DMS53 treated with DMSO at 0.1 percent for 48 hours (cell line): ENCODE measurements at regions not wholly inside any gene's neighbourhood (a gene's known extent, or its start where the extent isn't known, plus 50 kb on each side); places are given as distances from the start of the nearest gene placed in this dataset.

Experiments used
- DNase-seq: peaks from one replicate; lab custom pipeline; 2025; ENCODE audit not compliant: unreplicated experiment; lab: John Stamatoyannopoulos, UW

GRCh38 chr18:78899241-78899640 lies 80.4 kb upstream of the SALL3 start:
- DNase-seq: no peak

DNA sequence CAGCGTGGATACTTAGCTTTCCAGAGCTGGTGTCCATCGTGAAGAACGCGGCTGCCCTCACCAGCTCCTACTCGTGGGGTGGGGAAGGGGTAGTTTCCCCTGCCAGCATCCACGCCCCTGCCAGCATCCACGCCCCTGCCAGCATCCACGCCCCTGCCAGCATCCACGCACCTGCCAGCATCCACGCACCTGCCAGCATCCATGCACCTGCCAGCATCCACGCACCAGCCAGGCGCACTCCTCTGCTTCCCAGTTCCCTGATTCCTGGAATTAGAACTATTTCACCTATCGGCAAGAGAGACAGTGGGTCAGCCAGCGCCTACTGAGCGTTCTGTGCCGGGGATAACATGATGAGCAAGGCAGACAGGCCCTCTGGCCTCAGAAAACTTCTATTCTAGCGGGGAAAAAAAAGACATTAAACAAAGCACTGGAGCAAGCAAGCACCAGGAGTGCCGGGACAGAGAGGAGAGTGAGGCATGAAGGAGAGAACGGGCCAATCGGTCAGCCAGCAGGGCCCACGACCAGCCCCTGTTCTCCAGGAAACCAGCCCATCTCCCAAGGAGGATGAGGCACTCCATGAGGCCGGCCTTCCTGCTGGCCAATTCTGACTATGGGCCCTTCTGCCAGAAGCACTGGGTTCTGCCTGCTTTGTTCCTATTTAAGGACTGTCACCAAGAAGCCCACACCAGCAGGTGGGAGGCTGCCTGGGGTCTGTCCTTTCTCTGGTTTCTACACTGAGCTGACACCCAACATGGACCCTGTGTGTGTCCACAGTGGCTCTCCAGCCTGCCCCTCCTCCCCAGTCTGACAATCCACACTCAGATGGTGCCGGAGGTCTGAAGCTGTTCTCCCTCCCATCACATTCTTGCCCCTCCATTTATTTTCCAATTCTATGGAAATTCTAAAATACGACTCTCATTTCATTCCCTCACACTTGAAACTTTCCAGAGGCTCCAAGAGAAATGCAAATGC lies 78.4 kb upstream of the SALL3 start:
- no peak for DNase-seq

- no peak for DNase-seq
Measured at GRCh38 chr18:78901923-78902794, 77.5 kb upstream of the SALL3 start.

DNA sequence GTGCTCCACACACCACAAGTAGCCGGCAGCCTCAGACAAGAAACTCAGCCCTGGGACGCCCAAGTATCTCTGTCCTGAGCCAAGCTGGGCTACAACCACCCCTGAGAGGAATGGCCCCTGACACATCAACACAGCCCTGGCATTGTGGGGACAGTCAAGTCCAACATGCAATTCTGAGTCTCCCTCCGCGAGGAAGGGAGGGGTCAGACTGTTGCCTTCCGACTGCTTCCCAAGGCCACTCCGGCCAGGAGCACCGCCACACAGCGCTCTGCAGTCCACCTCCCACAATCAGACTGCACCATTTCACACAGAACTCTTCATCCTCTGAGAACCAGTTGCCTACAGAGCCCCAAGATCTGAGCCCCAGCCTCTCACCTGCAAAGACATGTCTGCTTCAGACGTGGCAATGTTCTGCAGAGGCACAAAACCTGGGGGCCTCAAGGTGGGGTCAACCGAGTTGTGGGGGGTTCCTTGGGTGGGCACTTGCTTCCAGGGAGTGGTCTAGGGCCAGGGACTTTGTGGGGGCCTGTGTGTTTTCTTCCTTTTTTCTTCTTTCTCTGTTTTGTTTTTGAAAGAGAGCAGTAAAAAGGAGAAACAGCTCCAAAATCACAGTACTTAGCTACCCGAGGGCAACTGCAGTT lies 76.7 kb upstream of the SALL3 start:
- DNase-seq: no peak

GRCh38 chr18:78903436-78904178 lies 76.0 kb upstream of the SALL3 start:
- no peak for DNase-seq

DNA sequence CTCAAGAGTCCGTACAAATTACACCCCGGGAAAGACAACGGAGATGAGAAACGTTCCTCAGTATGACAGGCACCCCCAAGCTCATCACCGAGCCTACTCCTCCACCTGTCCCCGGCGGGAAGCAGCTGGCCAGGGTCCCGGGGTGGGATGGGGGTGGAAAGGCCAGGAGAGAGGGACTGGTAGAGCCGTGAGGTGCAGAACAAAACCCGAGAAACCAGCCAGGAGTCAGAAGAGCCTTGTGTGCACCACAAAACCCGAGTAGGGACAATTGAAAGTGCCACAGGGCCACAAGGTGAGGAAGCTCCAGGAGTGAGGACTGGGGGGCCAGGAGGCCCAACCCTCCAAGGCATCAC lies 75.5 kb upstream of the SALL3 start:
- no peak for DNase-seq

GRCh38 chr18:78905334-78905733 lies 74.3 kb upstream of the SALL3 start:
- no peak for DNase-seq

GRCh38 chr18:78906066-78906465 lies 73.6 kb upstream of the SALL3 start:
- DNase-seq: no peak

- DNase-seq: no peak
Measured at GRCh38 chr18:78908462-78909260, 71.0 kb upstream of the SALL3 start.

DNA sequence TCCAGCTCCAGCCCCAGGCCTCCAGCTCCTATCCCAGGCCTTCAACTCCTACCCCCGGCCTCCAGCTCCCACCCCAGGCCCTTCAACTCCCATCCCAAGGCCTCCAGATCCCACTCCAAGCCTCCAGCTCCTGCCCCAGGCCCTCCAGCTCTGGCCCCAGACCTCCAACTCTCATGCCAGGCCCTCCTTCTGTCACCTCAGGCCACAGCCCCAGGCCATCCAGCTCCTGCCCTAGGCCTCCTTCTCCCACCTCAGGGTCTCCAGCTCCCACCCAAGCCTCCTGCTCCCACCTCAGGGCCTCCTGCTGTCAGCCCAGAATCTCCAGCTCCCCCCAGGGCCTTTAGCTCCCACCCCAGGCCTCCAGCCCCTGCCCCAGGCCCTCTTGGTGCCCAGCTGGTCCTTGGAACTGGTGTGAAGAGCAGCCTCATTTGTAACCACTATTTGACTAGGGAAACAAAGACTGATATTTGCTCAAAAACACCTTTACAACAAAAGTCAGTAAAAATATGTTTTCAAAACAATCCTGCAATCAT lies 67.8 kb upstream of the SALL3 start:
- no peak for DNase-seq

- no peak for DNase-seq
Measured at GRCh38 chr18:78912336-78912735, 67.3 kb upstream of the SALL3 start.

DNA sequence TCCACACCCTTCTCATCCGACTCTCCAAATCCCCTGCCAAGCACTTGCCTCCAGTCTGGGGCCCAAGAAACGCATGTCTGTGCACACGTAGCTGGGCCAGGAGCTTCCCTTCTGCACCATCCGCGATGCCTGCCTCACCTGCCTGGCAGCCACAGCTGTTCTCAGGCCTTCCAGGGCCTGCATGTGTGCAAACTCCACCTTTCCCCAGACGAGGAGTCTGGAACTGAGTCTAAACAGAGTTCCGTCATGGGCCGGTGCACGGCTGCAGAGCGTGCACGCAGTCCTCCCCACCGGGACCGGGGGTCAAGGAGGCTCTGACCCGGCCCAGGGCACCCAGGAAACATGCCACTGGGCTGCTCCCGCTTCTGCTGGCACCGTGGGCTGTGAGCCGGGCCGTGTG lies 66.8 kb upstream of the SALL3 start:
- no peak for DNase-seq

- DNase-seq: no peak
Measured at GRCh38 chr18:78913395-78913794, 66.2 kb upstream of the SALL3 start.

- DNase-seq: no peak
Measured at GRCh38 chr18:78913830-78914231, 65.8 kb upstream of the SALL3 start.

DNA sequence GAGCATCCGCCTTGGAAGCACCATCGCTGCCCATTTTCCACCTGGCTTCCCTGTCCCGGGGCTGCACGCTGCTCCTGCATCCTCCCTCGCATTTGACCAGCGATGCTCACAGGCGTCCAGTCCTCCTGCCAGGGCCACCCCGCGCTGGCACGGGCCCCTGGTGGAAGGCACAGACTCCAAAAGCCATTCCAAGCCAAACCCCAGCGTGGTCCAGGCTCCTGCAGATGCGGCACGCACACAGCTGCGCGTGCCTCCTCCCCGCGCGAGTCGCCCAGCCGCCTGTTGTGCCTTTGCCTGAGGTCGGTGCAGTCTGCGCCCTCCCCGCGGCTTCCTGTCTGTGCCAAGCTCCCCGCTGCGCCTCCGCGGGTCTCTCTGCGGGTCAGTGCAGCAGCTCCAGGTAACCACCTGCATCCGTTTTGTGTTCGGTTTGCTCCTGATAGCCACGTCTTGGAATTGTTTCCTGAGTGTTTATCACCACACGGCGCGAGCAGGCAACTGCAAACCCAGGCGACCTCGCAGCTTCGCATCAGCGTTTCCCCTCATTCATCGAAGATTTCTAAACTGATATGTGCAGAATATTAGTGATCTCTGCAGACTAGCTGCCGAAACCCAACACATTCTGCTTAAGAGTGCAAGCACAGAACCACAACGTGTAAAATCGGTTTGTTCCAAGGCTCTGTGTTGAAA lies 65.2 kb upstream of the SALL3 start:
- no peak for DNase-seq

GRCh38 chr18:78915446-78916008 lies 64.1 kb upstream of the SALL3 start:
- DNase-seq: no peak

- DNase-seq: no peak
Measured at GRCh38 chr18:78918707-78919106, 60.9 kb upstream of the SALL3 start.

GRCh38 chr18:78919956-78920355 lies 59.7 kb upstream of the SALL3 start:
- DNase-seq: no peak
